ENCODE measurements at regions not wholly inside any gene's neighbourhood (a gene's known extent, or its start where the extent isn't known, plus 50 kb on each side); places are given as distances from the start of the nearest gene placed in this dataset.

DNA sequence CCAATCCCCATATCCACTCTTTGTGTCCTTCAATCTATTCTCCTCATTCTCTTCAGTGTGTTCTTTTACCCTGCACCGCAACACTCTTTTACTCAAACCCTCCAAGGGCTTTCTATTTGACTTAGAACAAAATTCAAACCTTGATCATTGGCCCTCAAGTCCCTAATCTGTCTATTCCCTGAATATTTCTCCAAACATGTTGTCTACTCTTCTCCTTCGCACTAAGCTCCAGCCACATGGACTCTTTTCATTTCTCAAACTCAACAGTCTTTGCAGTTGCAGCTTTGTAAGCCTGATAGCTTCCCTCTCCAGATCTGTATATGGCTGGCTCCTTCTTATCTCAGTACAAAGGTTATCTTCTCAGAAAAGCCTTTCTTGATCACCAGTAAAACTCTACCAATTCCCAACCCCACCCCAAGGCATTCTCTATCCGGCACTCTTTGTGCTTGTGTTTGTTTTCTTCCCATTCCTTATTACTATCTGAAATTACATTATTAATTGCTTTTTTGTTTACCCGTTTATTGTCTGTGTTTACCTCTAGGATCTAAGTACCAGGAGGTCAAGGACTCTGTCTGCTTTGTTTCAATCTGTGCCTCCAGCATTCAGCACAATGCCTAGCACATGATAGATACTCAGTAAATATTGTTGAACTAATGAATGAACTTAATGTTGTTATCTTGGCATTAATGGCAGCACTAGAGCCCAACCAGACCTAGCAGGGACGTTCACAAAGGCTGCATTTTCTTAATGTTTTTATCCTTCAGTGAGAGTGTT, 147.4 kb downstream of the BBOX1 start:
- no peak for DNase-seq

- no peak for DNase-seq
Measured at GRCh38 chr11:27187075-27187847, 146.6 kb downstream of the BBOX1 start.

DNA sequence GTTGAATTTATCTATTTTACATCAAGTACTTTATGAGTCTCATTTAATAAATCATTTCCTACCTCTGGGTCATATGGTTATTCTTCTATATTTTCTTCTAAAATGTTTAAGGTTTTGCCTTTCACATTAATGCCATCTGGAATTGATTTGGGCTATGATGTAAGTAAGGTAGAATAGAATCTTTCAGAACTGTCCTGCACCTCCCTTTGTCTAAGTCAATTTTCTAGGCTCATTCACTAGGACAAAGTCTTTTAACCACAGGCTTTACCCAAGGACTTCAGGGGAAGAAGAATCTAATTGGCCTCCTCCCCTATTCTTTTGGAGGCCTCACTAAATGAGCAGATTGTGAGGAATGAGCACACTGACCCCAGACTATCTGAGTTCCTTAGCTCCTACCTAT, 146.0 kb downstream of the BBOX1 start:
- no peak for DNase-seq

DNA sequence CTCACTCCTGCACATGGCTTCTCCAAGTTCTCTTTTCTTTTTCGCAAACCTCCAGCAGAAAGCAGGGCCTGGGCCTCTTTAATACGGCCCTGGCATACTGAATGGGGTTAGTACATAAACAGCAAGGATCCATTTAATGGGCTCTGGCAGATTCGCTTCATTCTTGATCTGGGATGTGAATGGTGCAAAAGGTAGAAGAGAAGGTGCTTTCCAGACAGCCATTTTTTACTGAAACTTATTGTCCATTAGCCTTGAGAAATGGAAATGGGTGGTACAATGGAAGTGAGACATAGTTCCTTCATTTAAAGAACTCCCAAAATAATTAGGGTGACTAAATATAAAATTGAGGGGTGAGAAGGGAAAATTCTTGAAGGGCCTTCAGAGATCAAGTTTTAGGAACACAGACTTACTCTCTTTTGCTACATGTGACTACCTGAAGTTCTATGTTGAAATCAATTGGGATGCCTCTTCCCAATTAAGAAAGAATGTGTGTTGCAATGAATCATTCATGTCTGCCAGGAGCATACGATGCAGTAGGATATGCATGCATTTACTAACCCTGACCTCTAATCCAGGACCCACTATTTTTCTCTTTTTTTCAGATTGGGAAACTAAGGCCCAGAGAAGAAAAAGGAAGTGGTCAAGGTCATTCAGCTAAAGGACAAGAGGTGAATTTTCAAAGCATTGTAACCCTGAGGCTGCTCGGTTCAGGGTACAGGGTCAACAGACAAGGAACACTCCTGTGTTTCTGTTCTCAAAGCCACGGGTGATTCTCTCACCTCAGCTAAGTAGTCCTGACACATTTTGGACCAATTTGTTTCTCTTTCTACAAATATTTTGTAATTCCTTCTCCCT, 144.1 kb downstream of the BBOX1 start:
- DNase-seq, result no peak

DNA sequence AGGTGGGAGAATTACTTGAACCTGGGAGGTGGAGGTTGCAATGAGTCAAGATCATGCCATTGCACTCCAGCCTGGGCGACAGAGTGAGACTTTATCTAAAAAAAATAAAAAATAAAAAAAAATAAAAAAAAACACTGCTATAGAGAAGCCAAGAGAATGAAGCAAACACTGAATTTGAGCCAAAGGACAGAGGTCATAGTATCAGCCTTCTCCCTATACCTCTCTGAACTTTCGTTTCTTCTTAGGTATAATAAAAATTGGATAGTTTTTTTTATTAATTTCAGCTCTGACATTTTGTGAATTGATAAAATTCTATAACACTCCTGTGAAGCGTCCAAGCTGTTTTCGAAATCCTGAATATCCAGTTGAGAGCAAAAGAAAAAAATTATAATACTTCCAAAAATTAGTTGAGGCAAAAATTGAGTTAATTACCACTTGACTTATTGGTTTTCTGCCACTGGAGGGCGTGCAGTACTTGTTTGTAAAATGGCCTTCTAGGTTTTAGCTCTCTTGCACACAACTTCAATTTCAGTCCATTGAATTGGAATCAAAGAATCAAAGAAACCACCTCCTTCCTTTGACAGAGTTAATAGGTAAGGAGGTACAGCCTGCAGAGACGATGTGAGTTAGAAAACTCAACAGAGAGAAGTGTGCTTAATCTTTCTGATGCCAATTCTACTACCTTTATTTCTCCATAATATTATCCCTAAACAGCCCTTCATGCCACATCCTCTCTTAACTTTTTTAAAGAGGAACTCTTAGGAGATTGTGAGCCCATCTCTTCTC, 143.2 kb downstream of the BBOX1 start:
- DNase-seq, result peak; percentile 40

- DNase-seq, result no peak
Measured at GRCh38 chr11:27179334-27179733, 138.7 kb downstream of the BBOX1 start.

DNA sequence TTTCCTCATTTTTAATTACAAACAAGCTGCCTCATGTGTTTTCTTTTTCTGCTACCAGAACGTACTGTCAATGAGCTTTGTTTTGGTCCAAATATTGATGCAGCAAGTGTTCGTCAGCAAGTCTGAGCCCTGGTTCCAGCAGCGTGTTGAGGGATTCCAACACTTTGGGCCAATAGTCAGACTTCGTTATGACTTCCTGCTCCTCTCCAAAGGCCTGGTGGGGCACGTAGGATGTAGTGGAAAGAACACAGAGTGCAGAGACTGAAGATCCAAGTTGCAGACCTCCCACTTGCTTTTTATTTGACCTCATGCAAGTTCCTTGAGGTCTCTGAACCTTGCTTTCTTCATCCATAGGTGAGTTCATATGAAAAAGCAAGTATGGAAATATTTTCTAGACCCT, 138.2 kb downstream of the BBOX1 start:
- DNase-seq, result no peak
